ENCODE measurements at regions not wholly inside any gene's neighbourhood (a gene's known extent, or its start where the extent isn't known, plus 50 kb on each side); places are given as distances from the start of the nearest gene placed in this dataset.

- H3K4me3 ChIP-seq, result no peak overlapping the region
- intact Hi-C loops (cut with DNase I), result no loop called here
- H3K9me3 ChIP-seq, result no peaks in the 10 kb centered on the region
- peaks cover 0 to 5% (median 0%) of the 10 kb centered on the region in 12 donors for H3K4me1 ChIP-seq
- H3K27me3 ChIP-seq, result no peaks in the 10 kb centered on the region
- no peak overlapping the region for H3K27ac ChIP-seq
- ATAC-seq, result no peak
- WGBS, 4 donors, result 88 to 90% (median 90%) methylated on average over 1 of the region's 1 CpG
- no peak for TF ChIP-seq POLR2A (IDR thresholded peaks at IDR 0.05)
- no peak for TF ChIP-seq CTCF (IDR thresholded peaks at IDR 0.05)
- DNase-seq, result no peak
- no peaks in the 10 kb centered on the region for H3K36me3 ChIP-seq
Measured at GRCh38 chr2:19478409-19478808, 120.0 kb upstream of the OSR1 start.

- no peak overlapping the region for H3K4me3 ChIP-seq
- no peak overlapping the region for H3K27ac ChIP-seq
- peaks cover 0 to 6% (median 0%) of the 10 kb centered on the region in 12 donors for H3K4me1 ChIP-seq
- intact Hi-C loops (cut with DNase I), result no loop called here
- 75 to 85% (median 83%) methylated on average over 2 of the region's 2 CpGs for WGBS, 4 donors
- ATAC-seq (no peak), DNase-seq (no peak)
- TF ChIP-seq POLR2A (IDR thresholded peaks at IDR 0.05) (no peak), CTCF (IDR thresholded peaks at IDR 0.05) (no peak)
- no peaks in the 10 kb centered on the region for H3K36me3 ChIP-seq
- H3K9me3 ChIP-seq, result no peaks in the 10 kb centered on the region
- H3K27me3 ChIP-seq, result no peaks in the 10 kb centered on the region
Measured at GRCh38 chr2:19476327-19476726, 117.9 kb upstream of the OSR1 start.

GRCh38 chr2:19474128-19474527 lies 115.7 kb upstream of the OSR1 start:
- Histone ChIP-seq H3K27ac (no peak overlapping the region), H3K9me3 (no peaks in the 10 kb centered on the region), H3K4me3 (no peak overlapping the region), H3K27me3 (no peaks in the 10 kb centered on the region), H3K36me3 (no peaks in the 10 kb centered on the region), H3K4me1 (peaks cover 0 to 6% (median 0%) of the 10 kb centered on the region in 12 donors)
- DNase-seq, result no peak
- TF ChIP-seq POLR2A (IDR thresholded peaks at IDR 0.05), result no peak
- TF ChIP-seq CTCF (IDR thresholded peaks at IDR 0.05), result no peak
- ATAC-seq, result no peak
- 75 to 86% (median 84%) methylated on average over 8 of the region's 8 CpGs for WGBS, 4 donors
- intact Hi-C loops (cut with DNase I), result no loop called here

GRCh38 chr2:19473350-19473749 lies 114.9 kb upstream of the OSR1 start:
- H3K4me1 ChIP-seq, result peaks cover 0 to 6% (median 0%) of the 10 kb centered on the region in 12 donors
- H3K4me3 ChIP-seq, result no peak overlapping the region
- WGBS, 4 donors, result 57 to 66% (median 59%) methylated on average over 6 of the region's 6 CpGs
- H3K9me3 ChIP-seq, result no peaks in the 10 kb centered on the region
- no peak for DNase-seq
- ATAC-seq, result no peak
- H3K27ac ChIP-seq, result no peak overlapping the region
- no peaks in the 10 kb centered on the region for H3K36me3 ChIP-seq
- TF ChIP-seq CTCF (IDR thresholded peaks at IDR 0.05), result no peak
- TF ChIP-seq POLR2A (IDR thresholded peaks at IDR 0.05), result no peak
- intact Hi-C loops (cut with DNase I), result no loop called here
- H3K27me3 ChIP-seq, result no peaks in the 10 kb centered on the region
